Activated naive CD8-positive, alpha-beta T cell treated with anti-CD3 and anti-CD28 coated beads, Interleukin-2, amount 50 U/mL, for 24 hours (primary cell): ENCODE measurements at regions not wholly inside any gene's neighbourhood (a gene's known extent, or its start where the extent isn't known, plus 50 kb on each side); places are given as distances from the start of the nearest gene placed in this dataset.

ENCODE experiments used
- ATAC-seq: fragments of 150-1000 bp; cut with Tn5 transposase; one replicate; pipeline ENCODE4 v1.10.0; 2021
- DNase-seq: peaks from one replicate; pipeline ENCODE4 v3.0.0; 2021
- H3K27ac Mint-ChIP-seq: one replicate; pipeline ENCODE4 v1.8.0; 2021; ENCODE audit warnings: mild to moderate bottlenecking, mixed read lengths
- H3K27me3 Mint-ChIP-seq: one replicate; pipeline ENCODE4 v1.8.0; 2021; ENCODE audit warnings: mixed read lengths
- H3K36me3 Mint-ChIP-seq: one replicate; pipeline ENCODE4 v1.8.0; 2021; ENCODE audit warnings: low read depth, mixed read lengths
- H3K4me1 Mint-ChIP-seq: one replicate; pipeline ENCODE4 v1.8.0; 2021; ENCODE audit warnings: mixed read lengths
- H3K4me3 Mint-ChIP-seq: one replicate; pipeline ENCODE4 v1.8.0; 2021; ENCODE audit warnings: mild to moderate bottlenecking, moderate library complexity, mixed read lengths
- H3K9me3 Mint-ChIP-seq: one replicate; pipeline ENCODE4 v1.8.0; 2021; ENCODE audit warnings: mixed read lengths

DNA sequence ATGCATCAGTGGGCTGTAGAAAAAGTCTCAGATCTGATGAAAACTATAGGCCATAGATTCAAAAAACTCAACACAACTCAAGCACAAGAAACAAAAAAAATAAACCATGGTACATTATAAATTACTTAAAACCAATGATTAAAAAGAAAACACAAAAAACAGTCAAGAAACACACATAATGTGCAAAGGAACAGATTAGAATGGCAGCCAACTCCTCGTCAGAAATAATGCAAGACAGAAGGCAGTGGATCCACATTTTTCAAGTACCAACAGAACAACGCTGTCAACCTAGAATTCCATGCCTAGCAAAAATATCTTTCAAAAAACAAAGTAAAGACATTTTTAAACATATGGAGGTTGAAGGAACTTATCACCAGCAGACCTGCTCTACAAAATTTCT lies 69.7 kb downstream of the PSMB1 start:
- DNase-seq (no peak), ATAC-seq (no peak)
- peaks cover 20% of the 10 kb centered on the region for H3K27me3 Mint-ChIP-seq
- H3K36me3 Mint-ChIP-seq: no peaks in the 10 kb centered on the region
- peaks cover 7% of the 10 kb centered on the region for H3K9me3 Mint-ChIP-seq
- no peak overlapping the region for H3K4me3 Mint-ChIP-seq
- H3K27ac Mint-ChIP-seq: no peak overlapping the region
- no peaks in the 10 kb centered on the region for H3K4me1 Mint-ChIP-seq

DNA sequence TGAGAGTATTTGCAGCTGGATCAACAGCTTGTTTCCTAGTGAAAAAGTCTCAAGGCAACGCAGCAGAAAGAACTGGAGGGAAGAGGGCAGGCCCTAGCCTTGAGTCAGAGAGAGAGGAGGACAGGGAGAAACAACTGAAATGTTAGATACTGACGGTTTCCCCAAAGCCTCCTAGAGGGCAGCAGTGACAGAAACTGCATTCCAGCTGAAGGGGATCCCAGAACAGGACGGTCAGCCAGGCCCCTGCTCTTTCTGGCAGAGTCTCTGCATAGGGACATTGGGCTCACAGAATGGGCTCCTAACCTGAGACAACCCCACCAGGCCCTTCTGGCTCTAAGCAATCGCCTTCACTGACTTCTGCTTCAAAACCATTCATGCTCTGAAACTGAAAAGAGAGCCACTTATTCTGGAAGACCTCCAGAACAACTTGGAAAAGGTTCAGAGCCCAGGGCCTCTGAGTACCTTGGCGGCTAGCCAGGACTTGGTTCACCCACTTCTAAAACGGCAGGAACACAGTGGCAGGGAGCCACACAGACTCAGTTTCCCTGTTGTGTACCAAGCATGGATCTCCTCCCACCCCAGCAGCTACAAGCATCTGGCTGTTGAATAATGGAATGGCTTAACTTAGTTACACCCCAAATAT lies 72.9 kb downstream of the PSMB1 start:
- H3K4me3 Mint-ChIP-seq: no peak overlapping the region
- DNase-seq: no peak
- H3K4me1 Mint-ChIP-seq: no peaks in the 10 kb centered on the region
- H3K27ac Mint-ChIP-seq: no peak overlapping the region
- peaks cover 14% of the 10 kb centered on the region for H3K27me3 Mint-ChIP-seq
- no peaks in the 10 kb centered on the region for H3K36me3 Mint-ChIP-seq
- ATAC-seq: no peak
- peaks cover 7% of the 10 kb centered on the region for H3K9me3 Mint-ChIP-seq

DNA sequence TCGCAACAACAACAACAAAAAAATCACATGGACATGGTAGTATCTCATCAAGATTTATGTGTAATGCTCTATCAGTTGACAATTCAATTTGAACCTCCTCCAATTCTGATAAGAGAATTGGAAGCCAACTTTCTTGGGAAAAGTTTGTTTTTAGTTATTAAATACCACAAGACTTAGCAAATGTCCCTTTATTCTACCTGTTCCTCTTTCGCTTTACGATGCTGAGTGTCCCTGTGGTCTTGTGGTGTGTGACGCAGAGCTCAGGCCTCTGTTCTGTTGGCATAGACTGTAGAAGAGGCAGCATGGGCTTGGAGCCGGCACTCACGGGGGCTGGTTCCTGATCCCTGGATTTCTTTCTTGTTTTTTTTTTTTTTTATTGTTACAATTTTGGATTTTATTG lies 76.7 kb downstream of the PSMB1 start:
- no peaks in the 10 kb centered on the region for H3K4me1 Mint-ChIP-seq
- DNase-seq (no peak), ATAC-seq (no peak)
- no peaks in the 10 kb centered on the region for H3K9me3 Mint-ChIP-seq
- no peak overlapping the region for H3K27ac Mint-ChIP-seq
- H3K4me3 Mint-ChIP-seq: no peak overlapping the region
- H3K27me3 Mint-ChIP-seq: peaks cover 6% of the 10 kb centered on the region
- H3K36me3 Mint-ChIP-seq: no peaks in the 10 kb centered on the region

DNA sequence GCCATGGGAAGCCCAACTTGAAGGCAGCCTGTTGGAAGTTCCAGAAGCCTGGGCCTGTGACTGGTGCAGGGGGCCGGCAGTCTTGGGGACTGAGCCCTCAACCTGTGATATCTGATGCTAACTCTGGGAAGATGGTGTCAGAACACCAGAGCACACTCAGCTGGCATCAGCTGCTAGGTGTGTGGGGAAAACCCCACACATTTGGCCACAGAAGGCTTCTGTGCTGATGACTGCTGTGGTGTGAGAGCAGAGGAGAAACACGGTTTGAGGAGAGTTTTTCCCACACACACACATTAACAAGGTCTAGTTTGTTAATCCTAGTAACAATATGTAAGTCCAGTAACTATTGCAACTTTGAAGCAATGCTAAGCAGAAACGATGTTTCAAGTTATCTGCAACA lies 78.0 kb downstream of the PSMB1 start:
- Mint-ChIP-seq H3K27me3 (peaks cover 6% of the 10 kb centered on the region), H3K4me1 (no peaks in the 10 kb centered on the region), H3K9me3 (no peaks in the 10 kb centered on the region), H3K4me3 (no peak overlapping the region), H3K36me3 (no peaks in the 10 kb centered on the region), H3K27ac (no peak overlapping the region)
- ATAC-seq (no peak), DNase-seq (no peak)

DNA sequence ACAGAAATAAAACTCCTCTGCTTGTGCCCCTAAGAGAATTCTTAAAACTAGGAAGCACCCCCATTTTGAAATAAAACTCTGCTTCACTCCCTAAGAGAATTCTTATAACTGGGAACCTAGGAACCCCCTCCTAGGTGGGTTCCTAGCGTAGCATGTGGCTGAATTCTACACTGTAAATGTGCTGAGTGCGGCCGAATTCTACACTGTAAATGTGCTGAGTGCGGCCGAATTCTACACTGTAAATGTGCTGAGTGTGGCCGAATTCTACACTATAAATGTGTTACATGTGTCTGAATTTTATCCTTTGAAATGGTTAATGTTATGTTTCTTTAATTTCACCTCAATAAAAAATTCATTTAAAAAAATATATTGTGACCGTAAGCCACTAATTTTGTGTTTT lies 79.3 kb downstream of the PSMB1 start:
- Mint-ChIP-seq H3K36me3 (no peaks in the 10 kb centered on the region), H3K27me3 (peaks cover 6% of the 10 kb centered on the region), H3K27ac (no peak overlapping the region), H3K4me3 (no peak overlapping the region), H3K9me3 (no peaks in the 10 kb centered on the region), H3K4me1 (no peaks in the 10 kb centered on the region)
- DNase-seq (no peak), ATAC-seq (no peak)

DNA sequence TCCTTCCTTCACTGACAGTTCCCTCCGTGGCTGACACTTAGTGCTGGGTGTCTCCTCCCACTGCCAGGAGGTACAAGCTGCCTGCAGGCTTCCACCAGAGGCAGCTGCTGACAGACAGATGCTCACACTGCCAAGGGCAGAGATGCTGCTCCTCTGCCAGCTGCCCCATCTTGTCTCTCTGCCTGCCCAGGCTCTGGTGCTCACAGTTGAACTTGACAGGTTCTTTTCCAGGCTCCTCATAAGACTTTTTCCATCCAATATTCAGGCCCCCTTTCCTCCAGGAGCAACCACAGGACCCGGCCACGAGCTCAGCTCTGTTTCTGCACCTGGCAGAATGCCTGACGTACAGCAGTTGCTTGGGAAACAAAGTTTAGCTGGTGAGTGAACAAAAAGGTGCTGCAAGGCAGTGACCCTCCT lies 79.8 kb downstream of the PSMB1 start:
- Mint-ChIP-seq H3K4me3 (no peak overlapping the region), H3K27me3 (peaks cover 6% of the 10 kb centered on the region), H3K27ac (no peak overlapping the region), H3K36me3 (no peaks in the 10 kb centered on the region), H3K4me1 (no peaks in the 10 kb centered on the region), H3K9me3 (peaks cover under 1% of the 10 kb centered on the region)
- ATAC-seq (no peak), DNase-seq (no peak)

DNA sequence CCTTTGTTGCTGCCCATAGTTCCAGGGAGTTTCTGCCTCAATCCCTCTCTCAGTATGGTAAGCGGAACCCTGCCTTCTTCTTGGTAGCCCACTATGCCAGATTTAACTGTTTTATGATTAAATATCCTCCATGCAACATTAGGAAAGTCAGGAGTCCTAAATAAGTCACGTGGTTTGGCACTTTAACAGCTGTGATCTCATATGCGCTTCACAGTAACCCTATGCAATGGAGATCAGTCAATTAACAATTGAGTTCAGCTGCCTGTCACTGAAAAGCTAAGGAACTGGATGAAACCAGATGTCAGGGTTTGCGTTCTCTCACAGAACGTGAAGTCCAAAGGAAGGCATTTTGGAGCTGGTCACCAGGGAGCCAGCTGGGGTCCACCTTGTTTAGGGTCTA lies 81.6 kb downstream of the PSMB1 start:
- peaks cover 4% of the 10 kb centered on the region for H3K9me3 Mint-ChIP-seq
- H3K27me3 Mint-ChIP-seq: peaks cover 3% of the 10 kb centered on the region
- no peaks in the 10 kb centered on the region for H3K36me3 Mint-ChIP-seq
- DNase-seq (no peak), ATAC-seq (no peak)
- no peak overlapping the region for H3K27ac Mint-ChIP-seq
- peaks cover 2% of the 10 kb centered on the region for H3K4me1 Mint-ChIP-seq
- H3K4me3 Mint-ChIP-seq: no peak overlapping the region

DNA sequence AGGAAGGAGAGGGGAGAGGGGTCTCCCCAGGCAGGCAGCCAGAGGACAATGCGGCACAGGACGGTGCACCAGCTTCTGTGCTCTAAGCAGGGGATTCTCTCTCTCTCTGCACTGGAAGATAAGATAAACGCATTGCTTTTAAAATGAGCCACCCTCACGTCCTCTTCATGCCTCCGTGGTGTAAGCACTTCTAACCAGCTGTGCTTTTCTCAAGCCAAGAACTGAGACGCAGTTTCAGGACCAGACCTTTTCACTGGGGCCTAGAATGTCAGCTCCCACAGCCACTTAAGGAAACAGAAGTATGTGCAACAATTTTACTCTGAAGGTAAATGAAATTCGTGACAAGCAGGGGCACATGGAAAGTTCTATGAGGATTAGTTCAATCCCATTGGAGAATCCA lies 82.4 kb downstream of the PSMB1 start:
- Mint-ChIP-seq H3K4me1 (peaks cover 2% of the 10 kb centered on the region), H3K27ac (no peak overlapping the region)
- DNase-seq: no peak

DNA sequence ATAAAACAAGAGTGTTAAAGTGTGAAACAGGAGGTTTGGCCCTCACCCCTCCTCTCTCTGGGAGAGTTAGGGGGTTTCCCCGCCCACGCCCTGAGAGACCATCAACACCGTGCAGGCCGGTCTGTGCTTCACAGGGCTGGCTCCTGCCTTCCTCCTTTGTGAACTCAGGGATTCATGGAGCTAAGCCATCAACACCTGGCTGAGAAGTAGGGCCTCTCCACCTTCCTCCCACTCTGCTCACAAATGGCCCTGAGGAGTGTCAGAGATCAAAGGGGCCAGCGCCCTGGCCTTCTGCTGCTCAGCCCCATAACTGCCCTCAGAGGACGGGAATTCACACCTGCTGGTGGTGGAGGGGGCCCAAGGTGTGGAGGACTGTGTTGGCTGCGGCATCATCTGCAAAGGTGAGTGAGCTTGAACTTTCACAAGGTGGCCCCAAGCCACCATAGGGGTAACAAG lies 88.6 kb downstream of the PSMB1 start:
- Mint-ChIP-seq H3K9me3 (peaks cover 4% of the 10 kb centered on the region), H3K36me3 (no peaks in the 10 kb centered on the region), H3K27me3 (peaks cover 5% of the 10 kb centered on the region), H3K4me3 (no peak overlapping the region), H3K4me1 (peaks cover 28% of the 10 kb centered on the region), H3K27ac (no peak overlapping the region)
- DNase-seq (peak; percentile 46), ATAC-seq (peak; percentile 44)

More for the DNA sequence above, 82.4 kb downstream of the PSMB1 start:
- H3K4me3 Mint-ChIP-seq: no peak overlapping the region
- H3K9me3 Mint-ChIP-seq: peaks cover 4% of the 10 kb centered on the region
- H3K27me3 Mint-ChIP-seq: no peaks in the 10 kb centered on the region
- ATAC-seq: no peak
- no peaks in the 10 kb centered on the region for H3K36me3 Mint-ChIP-seq

DNA sequence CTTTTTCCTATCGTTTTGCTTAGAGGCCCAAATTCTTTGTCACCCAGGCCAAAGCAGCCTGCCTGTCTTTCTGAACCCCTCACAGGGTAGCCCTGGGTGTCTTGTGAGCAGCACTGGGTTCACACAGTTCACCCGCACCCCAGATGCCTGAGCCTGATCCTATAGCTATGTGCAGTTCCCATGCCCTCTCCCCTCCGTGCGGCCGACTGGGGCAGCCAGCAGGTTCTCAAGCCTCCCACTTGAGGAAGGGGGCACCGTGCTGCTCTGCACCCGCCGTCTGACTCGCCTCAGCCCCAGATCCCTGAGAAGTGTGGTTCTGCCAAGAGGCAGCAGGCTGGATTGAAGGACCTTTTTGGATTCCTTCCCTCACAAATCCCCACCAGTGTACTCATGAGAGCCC lies 89.0 kb downstream of the PSMB1 start:
- Mint-ChIP-seq H3K9me3 (peaks cover 4% of the 10 kb centered on the region), H3K27me3 (peaks cover 7% of the 10 kb centered on the region), H3K27ac (no peak overlapping the region), H3K36me3 (no peaks in the 10 kb centered on the region), H3K4me1 (peaks cover 30% of the 10 kb centered on the region), H3K4me3 (no peak overlapping the region)
- DNase-seq (no peak), ATAC-seq (no peak)

DNA sequence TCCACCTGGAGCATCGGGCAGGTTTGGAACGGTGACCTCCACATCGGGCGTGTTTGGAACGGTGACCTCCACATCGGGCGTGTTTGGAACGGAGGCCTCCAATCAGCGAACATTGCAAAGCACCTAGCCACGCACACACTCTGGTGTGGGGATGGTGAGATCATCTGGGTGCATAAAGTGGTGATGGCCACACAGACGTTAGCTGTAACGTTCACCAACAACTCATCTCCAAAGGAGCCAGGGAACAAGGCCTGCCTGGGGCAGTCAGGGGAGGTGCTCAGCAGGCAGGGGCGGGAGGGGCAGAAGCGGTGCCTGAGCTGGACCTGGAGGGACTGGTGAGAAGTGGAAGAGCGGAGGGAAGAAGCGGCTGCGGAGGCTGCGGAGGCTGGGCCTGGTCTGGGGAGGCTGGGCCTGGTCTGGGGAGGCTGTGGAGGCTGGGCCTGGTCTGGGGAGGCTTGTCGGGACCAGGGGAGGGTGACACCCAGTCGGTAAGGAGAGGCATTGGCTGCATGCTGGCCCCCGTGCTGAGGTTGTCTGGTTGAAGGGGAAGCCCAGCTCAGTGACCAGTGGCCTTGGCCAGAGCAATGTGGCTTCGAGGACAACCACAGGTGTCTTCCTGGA lies 89.9 kb downstream of the PSMB1 start:
- Mint-ChIP-seq H3K27ac (no peak overlapping the region), H3K27me3 (peaks cover 7% of the 10 kb centered on the region), H3K9me3 (peaks cover 2% of the 10 kb centered on the region), H3K36me3 (no peaks in the 10 kb centered on the region), H3K4me1 (peaks cover 30% of the 10 kb centered on the region), H3K4me3 (no peak overlapping the region)
- no peak for ATAC-seq
- DNase-seq: no peak

DNA sequence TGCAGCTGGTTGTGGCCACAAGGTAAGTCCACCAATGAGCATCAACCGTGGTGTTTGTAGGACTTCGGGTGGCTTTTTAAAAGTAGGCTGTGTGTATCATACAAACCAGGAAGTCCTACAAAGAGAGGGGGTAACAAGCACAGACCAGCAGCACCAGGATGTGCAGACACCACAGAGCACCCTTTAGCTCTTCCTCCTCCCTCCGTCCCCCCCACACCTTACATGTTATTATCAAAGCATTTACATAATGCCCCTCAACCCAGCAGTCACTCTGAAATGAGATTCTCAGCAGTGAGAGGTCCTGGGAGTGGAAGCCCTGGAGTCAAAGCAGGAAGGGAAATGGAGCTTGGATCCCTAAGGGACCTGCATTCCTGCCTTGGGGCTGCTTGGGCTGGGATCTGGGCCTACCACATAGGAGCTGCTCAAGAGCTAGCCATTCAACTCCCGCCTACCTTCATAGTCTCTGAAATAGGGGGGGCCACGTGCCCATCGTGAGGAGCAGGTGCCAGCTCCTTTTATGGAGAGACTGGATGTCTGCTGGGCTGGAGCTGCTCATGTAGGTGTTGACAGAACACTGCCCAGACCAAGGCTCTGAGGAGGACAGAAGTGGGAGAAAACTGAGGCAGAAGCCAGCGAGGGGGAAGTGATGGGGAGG lies 90.6 kb downstream of the PSMB1 start:
- Mint-ChIP-seq H3K36me3 (no peaks in the 10 kb centered on the region), H3K9me3 (no peaks in the 10 kb centered on the region), H3K4me1 (peaks cover 28% of the 10 kb centered on the region), H3K4me3 (no peak overlapping the region), H3K27me3 (peaks cover 7% of the 10 kb centered on the region), H3K27ac (no peak overlapping the region)
- ATAC-seq (no peak), DNase-seq (no peak)

DNA sequence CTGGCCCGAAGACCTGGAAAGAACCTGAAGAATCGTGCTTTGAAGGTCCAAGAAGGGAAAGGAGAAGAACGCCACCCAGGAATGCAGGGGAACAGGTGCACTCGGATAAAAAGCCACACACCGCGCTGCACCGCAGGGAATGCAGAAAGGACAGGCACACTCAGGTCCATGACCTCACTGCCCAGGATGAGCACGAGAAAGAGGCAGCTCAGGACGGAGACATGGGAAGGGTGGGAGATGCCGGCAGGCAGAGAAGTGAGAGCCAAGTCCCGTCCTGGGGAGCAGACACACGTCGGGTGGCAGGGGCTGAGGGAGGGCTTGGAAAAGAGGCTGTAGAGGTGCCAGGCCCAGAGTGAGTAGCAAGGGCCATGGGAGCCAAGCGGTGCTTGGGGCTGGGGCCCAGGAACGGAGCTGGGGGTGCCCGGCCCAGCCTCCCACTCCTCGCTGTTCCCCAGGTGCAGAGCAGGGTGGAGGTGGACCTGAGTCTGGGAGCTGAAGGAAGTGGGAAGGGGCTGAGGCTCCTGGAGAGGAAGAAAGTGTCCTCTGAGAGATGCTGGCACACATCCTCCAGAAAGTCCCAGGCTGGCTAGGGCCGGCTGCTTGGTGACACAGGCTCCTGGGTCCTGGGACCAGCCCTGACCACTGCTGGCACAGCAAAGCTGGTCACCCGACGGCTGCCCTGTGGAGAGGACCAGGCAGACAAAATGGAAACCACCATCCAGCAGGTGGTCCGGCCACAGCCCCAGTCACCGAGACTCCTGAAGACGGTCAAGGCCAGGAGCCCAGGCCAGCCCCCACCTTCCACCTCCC lies 91.3 kb downstream of the PSMB1 start:
- Mint-ChIP-seq H3K4me3 (no peak overlapping the region), H3K9me3 (no peaks in the 10 kb centered on the region), H3K4me1 (peaks cover 28% of the 10 kb centered on the region), H3K27ac (no peak overlapping the region), H3K36me3 (no peaks in the 10 kb centered on the region), H3K27me3 (peaks cover 7% of the 10 kb centered on the region)
- DNase-seq (no peak), ATAC-seq (no peak)

DNA sequence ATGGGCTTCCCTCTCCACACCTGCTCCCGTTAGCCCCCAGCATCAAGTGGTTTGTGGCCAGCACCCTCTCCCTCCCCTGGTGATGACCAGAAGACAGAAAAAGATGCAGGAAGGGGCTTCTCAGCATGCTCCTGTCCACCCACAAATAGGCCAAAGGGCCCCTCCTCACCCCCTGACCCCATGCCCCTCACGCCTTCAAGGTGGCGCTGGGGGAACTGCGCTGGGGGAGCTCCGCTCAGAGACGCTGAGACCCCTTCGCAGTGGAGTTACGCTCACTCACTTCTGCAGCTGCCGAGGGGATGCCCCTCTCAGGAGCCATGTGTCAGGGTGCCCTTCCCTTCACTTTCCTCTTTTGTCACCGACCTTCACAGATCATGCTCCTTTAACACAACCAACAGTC lies 92.0 kb downstream of the PSMB1 start:
- Mint-ChIP-seq H3K4me1 (peaks cover 28% of the 10 kb centered on the region), H3K27ac (no peak overlapping the region), H3K36me3 (no peaks in the 10 kb centered on the region), H3K9me3 (no peaks in the 10 kb centered on the region), H3K27me3 (peaks cover 7% of the 10 kb centered on the region), H3K4me3 (no peak overlapping the region)
- DNase-seq (no peak), ATAC-seq (no peak)

DNA sequence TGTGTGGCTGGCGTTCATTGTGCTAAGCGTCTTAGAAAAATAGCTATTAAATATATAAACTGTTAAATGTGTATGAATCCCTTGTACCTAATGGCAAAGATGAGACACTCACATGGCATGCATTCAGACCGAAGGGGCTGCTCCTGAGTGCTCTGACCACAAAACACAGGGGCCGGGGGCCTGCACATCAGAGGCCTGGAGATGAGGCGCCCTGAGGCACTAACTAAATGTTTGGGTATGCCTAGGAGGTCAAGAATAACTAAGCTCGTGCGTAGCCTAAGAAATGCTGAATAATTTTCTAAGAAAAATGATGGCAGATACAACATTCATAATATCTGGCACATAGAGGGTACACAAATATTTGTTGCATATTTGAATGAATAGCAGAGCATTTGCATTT lies 92.5 kb downstream of the PSMB1 start:
- Mint-ChIP-seq H3K27ac (no peak overlapping the region), H3K27me3 (peaks cover 7% of the 10 kb centered on the region), H3K4me1 (peaks cover 28% of the 10 kb centered on the region), H3K9me3 (no peaks in the 10 kb centered on the region), H3K4me3 (no peak overlapping the region), H3K36me3 (no peaks in the 10 kb centered on the region)
- no peak for ATAC-seq
- no peak for DNase-seq
